Sigmoid colon (tissue), 6 donors: ENCODE measurements at regions not wholly inside any gene's neighbourhood (a gene's known extent, or its start where the extent isn't known, plus 50 kb on each side); places are given as distances from the start of the nearest gene placed in this dataset.

Experiments
- DNase-seq: peaks from one replicate; pipeline ENCODE4 v3.0.0-alpha.2; 2019
- H3K27ac ChIP-seq, 4 donors: fragments of 200-600 bp; sonication (generic); one replicate each; pipeline ENCODE4 v1.5.1; 2016 to 2019; ENCODE audit warnings: mild to moderate bottlenecking in 1 of 4
- H3K27me3 ChIP-seq, 3 donors: fragments of 200-600 bp; sonication (generic); one replicate each; pipeline ENCODE4 v1.5.1; 2019; ENCODE audit warnings: mild to moderate bottlenecking in 1 of 3
- H3K36me3 ChIP-seq, 4 donors: fragments of 200-600 bp; sonication (generic); one replicate each; pipeline ENCODE4 v1.5.1; 2016 to 2019
- H3K4me1 ChIP-seq, 4 donors: fragments of 200-600 bp; sonication (generic); one replicate each; pipeline ENCODE4 v1.5.1; 2017 to 2019
- H3K4me3 ChIP-seq, 4 donors: fragments of 200-600 bp; sonication (generic); one replicate each; pipeline ENCODE4 v1.5.1; 2017 to 2019; ENCODE audit warnings: mild to moderate bottlenecking in 2 of 4, moderate library complexity in 1 of 4
- H3K9me3 ChIP-seq, 4 donors: fragments of 200-600 bp in 3 of 4; sonication (generic) in 3 of 4; one replicate each; pipeline versions ENCODE4 v1.5.1 to v1.6.1; 2013 to 2019
- CTCF ChIP-seq, 4 experiments: fragments of 450-650 bp in 3 of 4; fragments of 200-600 bp in 1 of 4; IDR thresholded peaks; one replicate each; pipeline ENCODE4 v1.5.1; 2016 to 2019; ENCODE audit warnings: antibody characterized with exemption in 4 of 4, mild to moderate bottlenecking in 3 of 4, moderate library complexity in 2 of 4
- EP300 ChIP-seq, 4 donors: sonication (generic); formaldehyde crosslinking; IDR thresholded peaks; one replicate each; pipeline ENCODE4 v1.6.1; 2017; ENCODE audit warnings: antibody characterized with exemption in 4 of 4
- POLR2A ChIP-seq, 2 donors: fragments of 450-650 bp; IDR thresholded peaks; one replicate each; pipeline ENCODE4 v1.6.1; 2016; ENCODE audit warnings: antibody characterized with exemption in 2 of 2, mild to moderate bottlenecking in 2 of 2, moderate library complexity in 2 of 2
- POLR2AphosphoS5 ChIP-seq, 4 donors: sonication (generic); formaldehyde crosslinking; IDR thresholded peaks; one replicate each; pipeline ENCODE4 v1.6.1; 2017; ENCODE audit warnings: antibody characterized with exemption in 4 of 4
- WGBS, 2 donors: extraction: QIAGEN DNeasy Blood & Tissue Kit; methylation state at CpG; one replicate each; pipeline ENCODE4 v1.1.7; 2013; 5-methylcytosine and 5-hydroxymethylcytosine counted together
- intact Hi-C: fragments of 100-400 bp; cut with DNase I; formaldehyde crosslinking; loops from one replicate; pipeline ENCODE4 v1.15.1; 2023
- donor health status: healthy with polysubstance abuse.
- donor health status: healthy.

GRCh38 chr2:71877636-71878035 lies 270.0 kb downstream of the CYP26B1 start:
- no peak for DNase-seq
- Histone ChIP-seq H3K4me1 (peaks cover 0 to 8% (median under 1%) of the 10 kb centered on the region in 4 donors), H3K36me3 (no peaks in the 10 kb centered on the region), H3K9me3 (no peaks in the 10 kb centered on the region), H3K27ac (no peak overlapping the region), H3K4me3 (no peak overlapping the region), H3K27me3 (no peaks in the 10 kb centered on the region)
- WGBS, 2 donors, result 90 to 91% methylated on average over 5 of the region's 5 CpGs
- intact Hi-C loops, result no loop called here
- TF ChIP-seq POLR2A (IDR thresholded peaks at IDR 0.05) (no peak), EP300 (IDR thresholded peaks at IDR 0.05) (no peak), POLR2AphosphoS5 (IDR thresholded peaks at IDR 0.05) (no peak), CTCF (IDR thresholded peaks at IDR 0.05) (no peak)

GRCh38 chr2:71876542-71877451 lies 270.9 kb downstream of the CYP26B1 start:
- TF ChIP-seq POLR2A (IDR thresholded peaks at IDR 0.05) (no peak), POLR2AphosphoS5 (IDR thresholded peaks at IDR 0.05) (no peak), CTCF (IDR thresholded peaks at IDR 0.05) (no peak), EP300 (IDR thresholded peaks at IDR 0.05) (no peak)
- intact Hi-C loops, result no loop called here
- 83 to 89% methylated on average over 6 of the region's 6 CpGs for WGBS, 2 donors
- Histone ChIP-seq H3K27ac (no peak overlapping the region), H3K27me3 (no peaks in the 10 kb centered on the region), H3K36me3 (no peaks in the 10 kb centered on the region), H3K4me3 (no peak overlapping the region), H3K9me3 (no peaks in the 10 kb centered on the region), H3K4me1 (peaks cover 0 to 6% (median 0%) of the 10 kb centered on the region in 4 donors)
- no peak for DNase-seq

GRCh38 chr2:71872466-71873051 lies 275.1 kb downstream of the CYP26B1 start:
- TF ChIP-seq POLR2AphosphoS5 (IDR thresholded peaks at IDR 0.05) (no peak), CTCF (IDR thresholded peaks at IDR 0.05) (no peak)
- Histone ChIP-seq H3K36me3 (no peaks in the 10 kb centered on the region), H3K4me1 (no peaks in the 10 kb centered on the region), H3K27ac (no peak overlapping the region), H3K4me3 (no peak overlapping the region), H3K9me3 (no peaks in the 10 kb centered on the region), H3K27me3 (no peaks in the 10 kb centered on the region)
- no peak for DNase-seq
- WGBS, 2 donors, result 82 to 88% methylated on average over 12 of the region's 12 CpGs
- intact Hi-C loops, result no loop called here

GRCh38 chr2:71865391-71865965 lies 282.2 kb downstream of the CYP26B1 start:
- WGBS, 2 donors, result 77 to 78% methylated on average over 11 of the region's 11 CpGs
- H3K9me3 ChIP-seq, result no peaks in the 10 kb centered on the region
- DNase-seq, result no peak

More at GRCh38 chr2:71865391-71865965, 282.2 kb downstream of the CYP26B1 start:
- Histone ChIP-seq H3K27me3 (no peaks in the 10 kb centered on the region), H3K27ac (no peak overlapping the region), H3K36me3 (no peaks in the 10 kb centered on the region), H3K4me3 (no peak overlapping the region), H3K4me1 (peaks cover 0 to 16% (median 12%) of the 10 kb centered on the region in 4 donors)
- no peak for TF ChIP-seq EP300 (IDR thresholded peaks at IDR 0.05)
- TF ChIP-seq POLR2A (IDR thresholded peaks at IDR 0.05), result no peak
- TF ChIP-seq CTCF (IDR thresholded peaks at IDR 0.05), result no peak
- no peak for TF ChIP-seq POLR2AphosphoS5 (IDR thresholded peaks at IDR 0.05)
- intact Hi-C loops, result no loop called here
